ENCODE measurements at regions not wholly inside any gene's neighbourhood (a gene's known extent, or its start where the extent isn't known, plus 50 kb on each side); places are given as distances from the start of the nearest gene placed in this dataset.
"Not testable (repeated sequence)": the region's sequence is repeated elsewhere in the genome, so short reads cannot be mapped to it uniquely, and the experiment has no call there.

- no peak for DNase-seq
Measured at GRCh38 chr2:225787497-225787896, 388.0 kb downstream of the NYAP2 start.

GRCh38 chr2:225781991-225782390, 382.5 kb downstream of the NYAP2 start:
- no peak for DNase-seq

GRCh38 chr2:225781145-225781544, 381.6 kb downstream of the NYAP2 start:
- no peak for DNase-seq

GRCh38 chr2:225779829-225780228, 380.3 kb downstream of the NYAP2 start:
- DNase-seq = no peak

- no peak for DNase-seq
Measured at GRCh38 chr2:225773148-225773547, 373.6 kb downstream of the NYAP2 start.

- DNase-seq = no peak
Measured at GRCh38 chr2:225771701-225772100, 372.2 kb downstream of the NYAP2 start.

GRCh38 chr2:225768741-225769140, 369.2 kb downstream of the NYAP2 start:
- DNase-seq = no peak

GRCh38 chr2:225766431-225766830, 366.9 kb downstream of the NYAP2 start:
- no peak for DNase-seq

- DNase-seq = no peak
Measured at GRCh38 chr2:225765820-225766219, 366.3 kb downstream of the NYAP2 start.

GRCh38 chr2:225764346-225764745, 364.8 kb downstream of the NYAP2 start:
- DNase-seq = no peak

GRCh38 chr2:225763711-225764110, 364.2 kb downstream of the NYAP2 start:
- no peak for DNase-seq

- no peak for DNase-seq
Measured at GRCh38 chr2:225761396-225761795, 361.9 kb downstream of the NYAP2 start.

GRCh38 chr2:225757248-225757647, 357.7 kb downstream of the NYAP2 start:
- no peak for DNase-seq

- no peak for DNase-seq
Measured at GRCh38 chr2:225756198-225756597, 356.7 kb downstream of the NYAP2 start.

GRCh38 chr2:225748609-225749008, 349.1 kb downstream of the NYAP2 start:
- no peak for DNase-seq

- not testable (repeated sequence) for DNase-seq
Measured at GRCh38 chr2:225743996-225744395, 344.5 kb downstream of the NYAP2 start.

GRCh38 chr2:225742487-225742886, 343.0 kb downstream of the NYAP2 start:
- no peak for DNase-seq

GRCh38 chr2:225740086-225740485, 340.6 kb downstream of the NYAP2 start:
- no peak for DNase-seq

GRCh38 chr2:225739328-225739727, 339.8 kb downstream of the NYAP2 start:
- no peak for DNase-seq

- no peak for DNase-seq
Measured at GRCh38 chr2:225738735-225739134, 339.2 kb downstream of the NYAP2 start.

- DNase-seq = no peak
Measured at GRCh38 chr2:225737556-225737955, 338.0 kb downstream of the NYAP2 start.

- DNase-seq = no peak
Measured at GRCh38 chr2:225735844-225736243, 336.3 kb downstream of the NYAP2 start.

GRCh38 chr2:225725726-225726125, 326.2 kb downstream of the NYAP2 start:
- DNase-seq = no peak

All from activated naive CD4-positive, alpha-beta T cell (primary cell).